Fibroblast of lung (primary cell): ENCODE measurements at regions not wholly inside any gene's neighbourhood (a gene's known extent, or its start where the extent isn't known, plus 50 kb on each side); places are given as distances from the start of the nearest gene placed in this dataset.
A peak's percentile ranks its signal among the peaks of the same experiment; 100 is the strongest.

ENCODE experiments used
- DNase-seq, 2 donors: peaks; one replicate each; pipeline versions ENCODE4 v3.0.0 to v3.0.0-alpha.2; 2010; ENCODE audit warnings: low read depth in 2 of 2
- H2AFZ ChIP-seq: 2 replicates; pipeline ENCODE4 v1.5.1; 2012; ENCODE audit warnings: low read length, control low read depth, inconsistent platforms
- H3K27ac ChIP-seq: 2 replicates; pipeline ENCODE4 v1.5.1; 2011; ENCODE audit warnings: low read length, control low read depth; ENCODE audit not compliant: insufficient read depth
- H3K27me3 ChIP-seq: 2 replicates; pipeline ENCODE4 v1.5.1; 2011; ENCODE audit warnings: mild to moderate bottlenecking, low read length; ENCODE audit not compliant: control insufficient read depth, insufficient read depth
- H3K36me3 ChIP-seq: 2 replicates; pipeline ENCODE4 v1.5.1; 2011; ENCODE audit warnings: low read length; ENCODE audit not compliant: control insufficient read depth, insufficient read depth
- H3K4me1 ChIP-seq: 2 replicates; pipeline ENCODE4 v1.5.1; 2011; ENCODE audit warnings: low read length; ENCODE audit not compliant: control insufficient read depth, insufficient read depth; ENCODE audit errors: extremely low read depth
- H3K4me2 ChIP-seq: 2 replicates; pipeline ENCODE4 v1.5.1; 2011; ENCODE audit warnings: low read length, control low read depth; ENCODE audit not compliant: insufficient read depth; ENCODE audit errors: extremely low read depth
- H3K4me3 ChIP-seq, 4 experiments: fragments of 200-600 bp in 1 of 4; sonication (generic) in 1 of 4; replicated peaks in 1 of 4; 2 replicates each; pipeline ENCODE4 v1.5.1; 2011 to 2016; ENCODE audit warnings: low read length in 4 of 4, low read depth in 3 of 4, mild to moderate bottlenecking in 3 of 4, control low read depth in 2 of 4, inconsistent platforms in 1 of 4, mixed read lengths in 1 of 4; ENCODE audit not compliant: insufficient read depth in 1 of 4; ENCODE audit errors: control extremely low read depth in 1 of 4
- H3K79me2 ChIP-seq: 2 replicates; pipeline ENCODE4 v1.5.1; 2012; ENCODE audit warnings: mild to moderate bottlenecking, low read length, inconsistent platforms; ENCODE audit not compliant: control insufficient read depth, insufficient read depth
- H3K9ac ChIP-seq: 2 replicates; pipeline ENCODE4 v1.5.1; 2011; ENCODE audit warnings: mild to moderate bottlenecking, low read length, control low read depth; ENCODE audit not compliant: insufficient read depth
- H3K9me3 ChIP-seq: 2 replicates; pipeline ENCODE4 v1.5.1; 2012; ENCODE audit warnings: low read depth, low read length; ENCODE audit not compliant: control insufficient read depth, insufficient read depth
- H4K20me1 ChIP-seq: 2 replicates; pipeline ENCODE4 v1.5.1; 2011; ENCODE audit warnings: low read length; ENCODE audit not compliant: control insufficient read depth, insufficient read depth; ENCODE audit errors: extremely low read depth
- EZH2 ChIP-seq: IDR thresholded peaks from 2 replicates; pipeline ENCODE4 v1.5.1; 2012; ENCODE audit warnings: low read length, control low read depth, mild to moderate bottlenecking; ENCODE audit errors: missing control alignments
- TF ChIP-seq, protein P1 (sequence below), 2 donors: IDR thresholded peaks in 1 of 2; conservative IDR thresholded peaks in 1 of 2; 1 replicate in 1 of 2; 2 replicates in 1 of 2; pipeline ENCODE4 v1.5.1; 2011 to 2012; ENCODE audit warnings: low read length in 2 of 2, control low read depth in 1 of 2, inconsistent platforms in 1 of 2, low read depth in 1 of 2, mild to moderate bottlenecking in 1 of 2

DNA sequence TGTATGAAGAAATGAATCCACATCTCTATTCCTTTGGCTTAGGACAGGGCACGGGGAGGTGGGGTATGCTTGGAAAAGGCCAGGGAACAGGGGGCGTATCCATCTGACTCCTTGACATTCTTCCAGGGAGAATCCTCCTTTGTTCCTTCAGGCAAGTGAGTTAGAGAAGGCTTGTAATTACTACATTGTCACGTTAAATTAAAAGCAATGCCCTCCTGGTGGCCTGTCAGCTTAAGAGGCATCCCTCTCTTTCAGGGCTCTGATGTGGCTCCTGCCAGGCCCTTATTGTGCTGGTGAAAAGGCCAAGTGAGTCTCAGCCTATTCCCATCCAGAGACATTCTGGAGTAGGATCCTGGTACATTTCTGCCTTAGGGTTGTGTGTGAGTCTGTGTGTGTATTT is 128.3 kb downstream of the FOXA2 start:
- Histone ChIP-seq H3K9me3 (no peaks in the 10 kb centered on the region), H4K20me1 (no peaks in the 10 kb centered on the region), H3K4me2 (no peak overlapping the region), H3K27ac (no peak overlapping the region), H3K4me3 (no peak overlapping the region), H2AFZ (no peak overlapping the region), H3K4me1 (no peaks in the 10 kb centered on the region), H3K79me2 (no peaks in the 10 kb centered on the region), H3K36me3 (no peaks in the 10 kb centered on the region), H3K27me3 (no peaks in the 10 kb centered on the region), H3K9ac (no peak overlapping the region)
- TF ChIP-seq, protein P1, sequence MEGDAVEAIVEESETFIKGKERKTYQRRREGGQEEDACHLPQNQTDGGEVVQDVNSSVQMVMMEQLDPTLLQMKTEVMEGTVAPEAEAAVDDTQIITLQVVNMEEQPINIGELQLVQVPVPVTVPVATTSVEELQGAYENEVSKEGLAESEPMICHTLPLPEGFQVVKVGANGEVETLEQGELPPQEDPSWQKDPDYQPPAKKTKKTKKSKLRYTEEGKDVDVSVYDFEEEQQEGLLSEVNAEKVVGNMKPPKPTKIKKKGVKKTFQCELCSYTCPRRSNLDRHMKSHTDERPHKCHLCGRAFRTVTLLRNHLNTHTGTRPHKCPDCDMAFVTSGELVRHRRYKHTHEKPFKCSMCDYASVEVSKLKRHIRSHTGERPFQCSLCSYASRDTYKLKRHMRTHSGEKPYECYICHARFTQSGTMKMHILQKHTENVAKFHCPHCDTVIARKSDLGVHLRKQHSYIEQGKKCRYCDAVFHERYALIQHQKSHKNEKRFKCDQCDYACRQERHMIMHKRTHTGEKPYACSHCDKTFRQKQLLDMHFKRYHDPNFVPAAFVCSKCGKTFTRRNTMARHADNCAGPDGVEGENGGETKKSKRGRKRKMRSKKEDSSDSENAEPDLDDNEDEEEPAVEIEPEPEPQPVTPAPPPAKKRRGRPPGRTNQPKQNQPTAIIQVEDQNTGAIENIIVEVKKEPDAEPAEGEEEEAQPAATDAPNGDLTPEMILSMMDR (conservative IDR thresholded peaks at IDR 0.05 in 1 of 2, IDR thresholded peaks at IDR 0.05 in 1 of 2; ENCODE audit: low read depth in 1 of 2, low read length in 2 of 2) = no peak
- TF ChIP-seq EZH2 = no peak
- no peak for DNase-seq

DNA sequence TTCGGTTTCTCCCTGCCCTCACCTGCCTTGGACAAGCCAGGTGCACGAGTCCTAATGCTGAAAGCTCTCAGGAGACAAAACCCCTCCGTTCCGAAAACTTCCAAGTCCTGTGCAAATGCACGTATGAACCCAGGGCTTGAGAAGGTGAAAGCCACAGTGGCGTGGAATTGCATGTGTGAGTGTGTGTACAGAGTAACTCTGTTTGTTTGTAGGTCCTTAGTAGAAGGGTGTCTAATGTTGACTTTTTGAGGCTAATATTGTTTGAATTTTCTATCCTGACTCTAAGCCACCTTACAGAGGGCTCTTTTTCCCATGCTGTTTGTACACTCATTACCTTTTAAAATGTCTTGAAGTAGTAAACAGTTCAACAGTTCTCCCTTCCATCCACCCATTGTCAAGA is 129.1 kb downstream of the FOXA2 start:
- Histone ChIP-seq H3K36me3 (no peaks in the 10 kb centered on the region), H3K9ac (no peak overlapping the region), H3K79me2 (no peaks in the 10 kb centered on the region), H2AFZ (no peak overlapping the region), H3K27me3 (no peaks in the 10 kb centered on the region), H3K4me3 (no peak overlapping the region), H3K9me3 (no peaks in the 10 kb centered on the region), H3K4me1 (no peaks in the 10 kb centered on the region), H3K4me2 (no peak overlapping the region), H4K20me1 (no peaks in the 10 kb centered on the region), H3K27ac (no peak overlapping the region)
- TF ChIP-seq, protein P1 (conservative IDR thresholded peaks at IDR 0.05 in 1 of 2, IDR thresholded peaks at IDR 0.05 in 1 of 2; ENCODE audit: low read depth in 1 of 2, low read length in 2 of 2) = no peak
- no peak for TF ChIP-seq EZH2
- DNase-seq = no peak

DNA sequence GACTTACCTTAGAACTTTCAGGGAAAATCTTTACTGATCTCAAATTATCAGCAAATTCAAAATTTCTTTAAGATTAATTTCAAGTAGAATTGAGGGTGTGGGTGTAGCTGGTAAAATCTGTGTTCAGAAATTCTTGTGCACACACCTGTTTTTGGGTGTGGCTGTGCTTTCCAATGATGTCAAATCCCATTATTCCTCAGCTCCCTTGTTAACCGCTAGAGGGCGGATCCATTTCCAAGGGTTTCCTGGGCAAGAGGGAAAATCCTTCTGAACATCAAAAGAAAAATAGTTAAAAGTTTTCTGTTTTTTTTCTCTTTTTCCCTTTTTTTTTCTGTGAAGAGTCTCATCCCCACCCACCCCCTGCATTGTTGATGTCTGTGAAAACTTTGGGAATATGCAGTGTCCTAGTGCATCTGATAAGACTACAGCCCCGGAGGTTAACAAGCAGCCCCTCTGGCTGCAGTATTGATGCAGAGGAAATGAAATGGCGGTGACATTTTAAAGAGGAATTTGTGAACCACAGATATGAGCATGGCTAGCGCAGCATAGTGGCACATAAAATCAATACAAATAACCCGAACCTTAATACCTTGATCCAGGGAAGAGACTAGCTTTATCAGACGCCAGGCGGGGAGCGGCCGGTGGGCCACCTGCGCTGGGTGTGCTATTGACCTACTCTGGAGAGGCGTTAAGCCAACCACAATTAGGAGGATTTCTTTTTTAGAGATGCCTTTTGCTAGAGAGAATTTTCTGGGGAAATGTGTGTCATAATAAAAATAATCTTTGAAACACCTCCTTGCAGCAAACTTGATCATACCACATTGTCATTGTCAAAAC is 130.9 kb downstream of the FOXA2 start:
- H3K27me3 ChIP-seq = no peaks in the 10 kb centered on the region
- H3K27ac ChIP-seq = no peak overlapping the region
- H3K9me3 ChIP-seq = no peaks in the 10 kb centered on the region
- no peak overlapping the region for H3K4me2 ChIP-seq
- no peak overlapping the region for H3K4me3 ChIP-seq
- H3K36me3 ChIP-seq = no peaks in the 10 kb centered on the region
- no peaks in the 10 kb centered on the region for H3K4me1 ChIP-seq
- no peak overlapping the region for H3K9ac ChIP-seq
- no peak for DNase-seq
- H2AFZ ChIP-seq = no peak overlapping the region
- TF ChIP-seq, protein P1 (conservative IDR thresholded peaks at IDR 0.05 in 1 of 2, IDR thresholded peaks at IDR 0.05 in 1 of 2; ENCODE audit: low read depth in 1 of 2, low read length in 2 of 2) = peak; percentile 49 to 70
- no peak for TF ChIP-seq EZH2
- H3K79me2 ChIP-seq = no peaks in the 10 kb centered on the region
- H4K20me1 ChIP-seq = no peaks in the 10 kb centered on the region
